SK-N-SH (cell line): ENCODE measurements at regions not wholly inside any gene's neighbourhood (a gene's known extent, or its start where the extent isn't known, plus 50 kb on each side); places are given as distances from the start of the nearest gene placed in this dataset.

ENCODE experiments used
- RAD21 ChIP-seq: IDR thresholded peaks from 2 replicates; pipeline ENCODE4 v1.6.1; 2012; ENCODE audit warnings: mild to moderate bottlenecking, low read length
- TCF12 ChIP-seq: IDR thresholded peaks from 2 replicates; pipeline ENCODE4 v1.4.0; 2012
- TF ChIP-seq, protein P1 (sequence below): IDR thresholded peaks from 2 replicates; pipeline ENCODE4 v1.4.0; 2012; ENCODE audit warnings: low read depth, borderline replicate concordance

GRCh38 chr7:119935418-119936025 is 337.5 kb upstream of the KCND2 start:
- TF ChIP-seq TCF12: no peak
- peak; percentile 53 for TF ChIP-seq RAD21
- TF ChIP-seq, protein P1, sequence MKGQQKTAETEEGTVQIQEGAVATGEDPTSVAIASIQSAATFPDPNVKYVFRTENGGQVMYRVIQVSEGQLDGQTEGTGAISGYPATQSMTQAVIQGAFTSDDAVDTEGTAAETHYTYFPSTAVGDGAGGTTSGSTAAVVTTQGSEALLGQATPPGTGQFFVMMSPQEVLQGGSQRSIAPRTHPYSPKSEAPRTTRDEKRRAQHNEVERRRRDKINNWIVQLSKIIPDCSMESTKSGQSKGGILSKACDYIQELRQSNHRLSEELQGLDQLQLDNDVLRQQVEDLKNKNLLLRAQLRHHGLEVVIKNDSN: no peak
